Peyer's patch (tissue), 2 donors: ENCODE measurements at regions not wholly inside any gene's neighbourhood (a gene's known extent, or its start where the extent isn't known, plus 50 kb on each side); places are given as distances from the start of the nearest gene placed in this dataset.

Experiments
- small RNA-seq, 2 donors: library from RNA; depleted of rRNA; stranded (forward); fragments of <200 nt; gene quantifications; one replicate each; pipeline ENCODE3, GENCODE V24; 2016

Small RNAs in the stretch of these regions (small RNA-seq; reads per million reads assigned to genes)
- 0 reads per million in 2 donors for gene MTND4LP5
- gene RF00019, result 0 reads per million in 2 donors
- 0 reads per million in 2 donors for gene RNU6-1119P
